Nephron (organoid): ENCODE measurements at regions not wholly inside any gene's neighbourhood (a gene's known extent, or its start where the extent isn't known, plus 50 kb on each side); places are given as distances from the start of the nearest gene placed in this dataset.

Experiments used
- H3K27ac Mint-ChIP-seq, 3 experiments: 2 replicates each; pipeline ENCODE4 v1.8.0; 2020; ENCODE audit warnings: mixed read lengths in 3 of 3, mild to moderate bottlenecking in 2 of 3, moderate library complexity in 1 of 3
- H3K27me3 Mint-ChIP-seq: 2 replicates; pipeline ENCODE4 v1.8.0; 2021; ENCODE audit warnings: low read depth, mild to moderate bottlenecking, moderate library complexity, mixed read lengths
- H3K36me3 Mint-ChIP-seq: 2 replicates; pipeline ENCODE4 v1.8.0; 2020; ENCODE audit warnings: low read depth, mixed read lengths
- H3K4me1 Mint-ChIP-seq: 2 replicates; pipeline ENCODE4 v1.8.0; 2020; ENCODE audit warnings: mixed read lengths
- H3K4me3 Mint-ChIP-seq, 3 experiments: 2 replicates each; pipeline ENCODE4 v1.8.0; 2020; ENCODE audit warnings: mild to moderate bottlenecking in 3 of 3, mixed read lengths in 3 of 3, moderate library complexity in 2 of 3
- H3K9me3 Mint-ChIP-seq: 2 replicates; pipeline ENCODE4 v1.8.0; 2020; ENCODE audit warnings: mixed read lengths
- CTCF ChIP-seq, 3 experiments: fragments of 200-600 bp; sonication (generic); IDR thresholded peaks; one replicate each; pipeline ENCODE4 v1.5.0; 2021; ENCODE audit warnings: antibody characterized with exemption in 3 of 3; ENCODE audit not compliant: unreplicated experiment in 3 of 3

- Mint-ChIP-seq H3K4me3 (no peak overlapping the region), H3K27me3 (peaks cover 5% of the 10 kb centered on the region), H3K27ac (no peak overlapping the region), H3K36me3 (no peaks in the 10 kb centered on the region), H3K4me1 (no peaks in the 10 kb centered on the region), H3K9me3 (peaks cover 4% of the 10 kb centered on the region)
- TF ChIP-seq CTCF (IDR thresholded peaks at IDR 0.05; ENCODE audit: unreplicated experiment in 3 of 3) = no peak
Measured at GRCh38 chr4:171565130-171565788, 247.9 kb upstream of the GALNTL6 start.

GRCh38 chr4:171561419-171561818 lies 251.8 kb upstream of the GALNTL6 start:
- no peaks in the 10 kb centered on the region for H3K4me1 Mint-ChIP-seq
- H3K27ac Mint-ChIP-seq = no peak overlapping the region
- no peaks in the 10 kb centered on the region for H3K36me3 Mint-ChIP-seq
- TF ChIP-seq CTCF (IDR thresholded peaks at IDR 0.05; ENCODE audit: unreplicated experiment in 3 of 3) = no peak
- peaks cover 5% of the 10 kb centered on the region for H3K27me3 Mint-ChIP-seq
- no peaks in the 10 kb centered on the region for H3K9me3 Mint-ChIP-seq
- H3K4me3 Mint-ChIP-seq = no peak overlapping the region

GRCh38 chr4:171553961-171554360 lies 259.2 kb upstream of the GALNTL6 start:
- no peak overlapping the region for H3K4me3 Mint-ChIP-seq
- TF ChIP-seq CTCF (IDR thresholded peaks at IDR 0.05; ENCODE audit: unreplicated experiment in 3 of 3) = no peak

GRCh38 chr4:171542640-171543039 lies 270.6 kb upstream of the GALNTL6 start:
- Mint-ChIP-seq H3K9me3 (no peaks in the 10 kb centered on the region), H3K27ac (no peak overlapping the region), H3K27me3 (no peaks in the 10 kb centered on the region), H3K4me3 (no peak overlapping the region), H3K36me3 (no peaks in the 10 kb centered on the region), H3K4me1 (no peaks in the 10 kb centered on the region)
- TF ChIP-seq CTCF (IDR thresholded peaks at IDR 0.05; ENCODE audit: unreplicated experiment in 3 of 3) = no peak

More at GRCh38 chr4:171553961-171554360, 259.2 kb upstream of the GALNTL6 start:
- Mint-ChIP-seq H3K27ac (no peak overlapping the region), H3K4me1 (no peaks in the 10 kb centered on the region), H3K36me3 (no peaks in the 10 kb centered on the region), H3K27me3 (no peaks in the 10 kb centered on the region), H3K9me3 (no peaks in the 10 kb centered on the region)

- Mint-ChIP-seq H3K27ac (no peak overlapping the region), H3K9me3 (no peaks in the 10 kb centered on the region), H3K4me3 (no peak overlapping the region), H3K27me3 (no peaks in the 10 kb centered on the region), H3K4me1 (no peaks in the 10 kb centered on the region), H3K36me3 (no peaks in the 10 kb centered on the region)
- TF ChIP-seq CTCF (IDR thresholded peaks at IDR 0.05; ENCODE audit: unreplicated experiment in 3 of 3) = no peak
Measured at GRCh38 chr4:171538601-171539100, 274.6 kb upstream of the GALNTL6 start.

GRCh38 chr4:171534391-171534790 lies 278.8 kb upstream of the GALNTL6 start:
- TF ChIP-seq CTCF (IDR thresholded peaks at IDR 0.05; ENCODE audit: unreplicated experiment in 3 of 3) = no peak
- Mint-ChIP-seq H3K27me3 (no peaks in the 10 kb centered on the region), H3K27ac (no peak overlapping the region), H3K4me3 (no peak overlapping the region), H3K9me3 (peaks cover 2% of the 10 kb centered on the region), H3K36me3 (no peaks in the 10 kb centered on the region), H3K4me1 (no peaks in the 10 kb centered on the region)
